ENCODE measurements at regions not wholly inside any gene's neighbourhood (a gene's known extent, or its start where the extent isn't known, plus 50 kb on each side); places are given as distances from the start of the nearest gene placed in this dataset.

- TF ChIP-seq POLR2A (IDR thresholded peaks at IDR 0.05): no peak
- ATAC-seq (no peak), DNase-seq (no peak)
- Histone ChIP-seq H3K9me3 (no peaks in the 10 kb centered on the region), H3K4me3 (no peak overlapping the region), H3K27me3 (no peaks in the 10 kb centered on the region), H3K4me1 (no peaks in the 10 kb centered on the region), H3K27ac (no peak overlapping the region), H3K36me3 (no peaks in the 10 kb centered on the region)
- intact Hi-C loops (cut with DNase I): no loop called here
- 95 to 98% (median 96%) methylated on average over 5 of the region's 5 CpGs for WGBS, 4 donors
Observed at GRCh38 chr3:81953111-81953510, 191.7 kb upstream of the GBE1 start.

- no peak for TF ChIP-seq POLR2A (IDR thresholded peaks at IDR 0.05)
- TF ChIP-seq CTCF (IDR thresholded peaks at IDR 0.05): no peak
- no peak for ATAC-seq
- Histone ChIP-seq H3K4me1 (no peaks in the 10 kb centered on the region), H3K27me3 (no peaks in the 10 kb centered on the region), H3K4me3 (no peak overlapping the region), H3K27ac (no peak overlapping the region), H3K9me3 (no peaks in the 10 kb centered on the region), H3K36me3 (no peaks in the 10 kb centered on the region)
- intact Hi-C loops (cut with DNase I): no loop called here
- WGBS, 4 donors: 81 to 92% (median 86%) methylated on average over 3 of the region's 3 CpGs
- no peak for DNase-seq
Observed at GRCh38 chr3:81952141-81952540, 190.7 kb upstream of the GBE1 start.

- DNase-seq (no peak), ATAC-seq (no peak)
- Histone ChIP-seq H3K27ac (no peak overlapping the region), H3K4me1 (no peaks in the 10 kb centered on the region), H3K36me3 (no peaks in the 10 kb centered on the region), H3K9me3 (no peaks in the 10 kb centered on the region), H3K4me3 (no peak overlapping the region), H3K27me3 (no peaks in the 10 kb centered on the region)
- WGBS, 4 donors: 49 to 65% (median 54%) methylated on average over 4 of the region's 4 CpGs
- TF ChIP-seq POLR2A (IDR thresholded peaks at IDR 0.05): no peak
- no peak for TF ChIP-seq CTCF (IDR thresholded peaks at IDR 0.05)
- intact Hi-C loops (cut with DNase I): no loop called here
Observed at GRCh38 chr3:81951636-81952035, 190.2 kb upstream of the GBE1 start.

- no peak overlapping the region for H3K27ac ChIP-seq
- no peaks in the 10 kb centered on the region for H3K9me3 ChIP-seq
- H3K4me3 ChIP-seq: no peak overlapping the region
- no peaks in the 10 kb centered on the region for H3K36me3 ChIP-seq
- no peak for ATAC-seq
- no peaks in the 10 kb centered on the region for H3K4me1 ChIP-seq
- H3K27me3 ChIP-seq: no peaks in the 10 kb centered on the region
- no peak for TF ChIP-seq POLR2A (IDR thresholded peaks at IDR 0.05)
- TF ChIP-seq CTCF (IDR thresholded peaks at IDR 0.05): no peak
- DNase-seq: no peak
- intact Hi-C loops (cut with DNase I): no loop called here
- 82 to 88% (median 84%) methylated on average over 6 of the region's 6 CpGs for WGBS, 4 donors
Observed at GRCh38 chr3:81951106-81951505, 189.7 kb upstream of the GBE1 start.

GRCh38 chr3:81947359-81947758, 185.9 kb upstream of the GBE1 start:
- H3K27ac ChIP-seq: no peak overlapping the region
- 79 to 100% (median 94%) methylated on average over 1 of the region's 1 CpG for WGBS, 4 donors
- TF ChIP-seq CTCF (IDR thresholded peaks at IDR 0.05): no peak
- no peak for TF ChIP-seq POLR2A (IDR thresholded peaks at IDR 0.05)
- no peak overlapping the region for H3K4me3 ChIP-seq
- H3K9me3 ChIP-seq: peaks cover 0 to 32% (median 19%) of the 10 kb centered on the region in 12 donors
- H3K36me3 ChIP-seq: no peaks in the 10 kb centered on the region
- H3K4me1 ChIP-seq: no peaks in the 10 kb centered on the region
- intact Hi-C loops (cut with DNase I): no loop called here
- ATAC-seq: no peak
- DNase-seq: no peak
- H3K27me3 ChIP-seq: no peaks in the 10 kb centered on the region

All from heart left ventricle (tissue), 16 donors.